ENCODE measurements at regions not wholly inside any gene's neighbourhood (a gene's known extent, or its start where the extent isn't known, plus 50 kb on each side); places are given as distances from the start of the nearest gene placed in this dataset.

GRCh38 chr3:74711913-74712512 is 97.6 kb upstream of the CNTN3 start:
- WGBS, 2 donors (ENCODE audit: extremely low coverage in 2 of 2, insufficient read length in 2 of 2, insufficient replicate concordance in 1 of 2), result no CpG with 5 or more reads among the region's 31 CpGs

GRCh38 chr3:74709951-74710350 is 95.5 kb upstream of the CNTN3 start:
- H3K4me1 ChIP-seq (ENCODE audit: control insufficient read depth in 2 of 2, insufficient read depth in 1 of 2, low read depth in 1 of 2, low read length in 2 of 2), result no peaks in the 10 kb centered on the region
- no peak overlapping the region for H3K4me3 ChIP-seq (ENCODE audit: low read length in 2 of 2)
- H3K23ac ChIP-seq (ENCODE audit: low read depth, low read length, poor library complexity), result no peak overlapping the region
- WGBS, 2 donors (ENCODE audit: extremely low coverage in 2 of 2, insufficient read length in 2 of 2, insufficient replicate concordance in 1 of 2), result no CpG with 5 or more reads among the region's 3 CpGs
- no peak overlapping the region for H3K4me2 ChIP-seq (ENCODE audit: insufficient read depth, low read length, poor library complexity, severe bottlenecking)
- no peak overlapping the region for H3K9ac ChIP-seq (ENCODE audit: low read depth, low read length, poor library complexity)
- no peak overlapping the region for H4K8ac ChIP-seq (ENCODE audit: low read depth, low read length)
- H3K27ac ChIP-seq (replicated peaks; ENCODE audit: low read length), result no peak overlapping the region
- H3K79me1 ChIP-seq (ENCODE audit: low read depth, low read length), result no peaks in the 10 kb centered on the region
- no peaks in the 10 kb centered on the region for H3K36me3 ChIP-seq (replicated peaks in 1 of 2; ENCODE audit: control insufficient read depth in 2 of 2, insufficient read depth in 2 of 2, low read length in 2 of 2)
- no peak overlapping the region for H2BK5ac ChIP-seq (ENCODE audit: low read length)
- H2BK15ac ChIP-seq (ENCODE audit: low read length), result no peak overlapping the region
- H3K18ac ChIP-seq (ENCODE audit: low read length), result no peak overlapping the region
- H3K14ac ChIP-seq (ENCODE audit: low read length), result no peak overlapping the region
- DNase-seq (ENCODE audit: low spot score), result no peak
- no peak overlapping the region for H2BK120ac ChIP-seq (ENCODE audit: low read depth, low read length)
- H2AK5ac ChIP-seq (ENCODE audit: low read depth, low read length), result no peak overlapping the region
- no peaks in the 10 kb centered on the region for H3K27me3 ChIP-seq (ENCODE audit: control insufficient read depth in 3 of 3, insufficient read depth in 3 of 3, low read depth in 1 of 3, low read length in 3 of 3)
- no peak overlapping the region for H2AFZ ChIP-seq (ENCODE audit: low read length)
- H3K9me3 ChIP-seq (replicated peaks in 1 of 2; ENCODE audit: control insufficient read depth in 2 of 2, insufficient read depth in 1 of 2, low read depth in 1 of 2, low read length in 2 of 2), result no peaks in the 10 kb centered on the region
- H4K91ac ChIP-seq (ENCODE audit: low read depth, low read length, poor library complexity), result no peak overlapping the region
- no peak overlapping the region for H2BK12ac ChIP-seq (ENCODE audit: low read length)
- H3K4ac ChIP-seq (ENCODE audit: low read length), result no peak overlapping the region

More at GRCh38 chr3:74711913-74712512, 97.6 kb upstream of the CNTN3 start:
- H3K4me3 ChIP-seq (ENCODE audit: low read length in 2 of 2), result no peak overlapping the region
- no peak overlapping the region for H3K14ac ChIP-seq (ENCODE audit: low read length)
- no peak overlapping the region for H2BK12ac ChIP-seq (ENCODE audit: low read length)
- no peak overlapping the region for H2AFZ ChIP-seq (ENCODE audit: low read length)
- no peaks in the 10 kb centered on the region for H3K4me1 ChIP-seq (ENCODE audit: control insufficient read depth in 2 of 2, insufficient read depth in 1 of 2, low read depth in 1 of 2, low read length in 2 of 2)
- no peak overlapping the region for H3K4me2 ChIP-seq (ENCODE audit: insufficient read depth, low read length, poor library complexity, severe bottlenecking)
- no peak overlapping the region for H4K8ac ChIP-seq (ENCODE audit: low read depth, low read length)
- no peaks in the 10 kb centered on the region for H3K36me3 ChIP-seq (replicated peaks in 1 of 2; ENCODE audit: control insufficient read depth in 2 of 2, insufficient read depth in 2 of 2, low read length in 2 of 2)
- no peak overlapping the region for H2AK5ac ChIP-seq (ENCODE audit: low read depth, low read length)
- DNase-seq (ENCODE audit: low spot score), result no peak
- H3K9ac ChIP-seq (ENCODE audit: low read depth, low read length, poor library complexity), result no peak overlapping the region
- no peak overlapping the region for H3K4ac ChIP-seq (ENCODE audit: low read length)
- H2BK5ac ChIP-seq (ENCODE audit: low read length), result no peak overlapping the region
- no peak overlapping the region for H3K27ac ChIP-seq (replicated peaks; ENCODE audit: low read length)
- H3K27me3 ChIP-seq (ENCODE audit: control insufficient read depth in 3 of 3, insufficient read depth in 3 of 3, low read depth in 1 of 3, low read length in 3 of 3), result no peaks in the 10 kb centered on the region
- no peak overlapping the region for H4K91ac ChIP-seq (ENCODE audit: low read depth, low read length, poor library complexity)
- no peak overlapping the region for H2BK120ac ChIP-seq (ENCODE audit: low read depth, low read length)
- H3K18ac ChIP-seq (ENCODE audit: low read length), result no peak overlapping the region
- no peaks in the 10 kb centered on the region for H3K79me1 ChIP-seq (ENCODE audit: low read depth, low read length)
- H3K9me3 ChIP-seq (replicated peaks in 1 of 2; ENCODE audit: control insufficient read depth in 2 of 2, insufficient read depth in 1 of 2, low read depth in 1 of 2, low read length in 2 of 2), result no peaks in the 10 kb centered on the region
- peak overlapping the region; percentile 43 for H3K23ac ChIP-seq (ENCODE audit: low read depth, low read length, poor library complexity)
- no peak overlapping the region for H2BK15ac ChIP-seq (ENCODE audit: low read length)

DNA sequence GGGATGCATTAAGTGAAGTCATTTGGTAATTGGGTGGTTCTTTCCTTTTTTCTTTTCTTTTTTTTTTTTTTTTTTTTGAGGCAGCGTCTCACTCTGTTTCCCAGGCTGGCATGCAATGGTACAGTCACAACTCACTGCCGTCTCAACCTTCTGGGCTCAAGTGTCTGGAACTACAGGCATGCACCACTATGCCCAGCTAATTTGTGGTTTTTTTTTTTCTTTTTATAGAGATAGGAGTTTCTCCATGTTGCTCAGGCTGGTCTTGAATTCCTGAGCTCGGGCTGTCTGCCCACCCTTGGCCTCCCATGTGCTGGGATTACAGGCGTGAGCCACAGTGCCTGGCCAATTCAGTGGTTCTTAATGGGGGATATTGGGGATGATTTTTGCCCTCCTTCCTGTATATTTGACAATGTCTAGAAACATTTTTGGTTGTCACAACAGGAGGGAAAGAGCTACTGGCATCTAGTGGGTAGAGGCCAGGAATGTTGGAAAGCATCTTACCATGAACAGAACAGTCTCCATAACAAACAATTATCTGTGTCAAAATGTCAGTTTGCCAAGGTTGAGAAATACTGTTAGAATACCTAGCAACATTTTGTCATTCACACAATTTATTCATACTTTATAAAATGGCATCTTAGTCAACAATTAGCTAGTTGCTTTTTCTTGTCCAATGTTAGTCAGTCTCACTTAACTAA is 79.4 kb upstream of the CNTN3 start:
- no peak for DNase-seq (ENCODE audit: low spot score)
- Histone ChIP-seq H4K8ac (ENCODE audit: low read depth, low read length) (no peak overlapping the region), H3K27ac (replicated peaks; ENCODE audit: low read length) (no peak overlapping the region), H2AK5ac (ENCODE audit: low read depth, low read length) (no peak overlapping the region), H4K91ac (ENCODE audit: low read depth, low read length, poor library complexity) (no peak overlapping the region), H3K4me3 (ENCODE audit: low read length in 2 of 2) (no peak overlapping the region), H3K36me3 (replicated peaks in 1 of 2; ENCODE audit: control insufficient read depth in 2 of 2, insufficient read depth in 2 of 2, low read length in 2 of 2) (no peaks in the 10 kb centered on the region), H2AFZ (ENCODE audit: low read length) (no peak overlapping the region), H3K18ac (ENCODE audit: low read length) (no peak overlapping the region), H3K27me3 (ENCODE audit: control insufficient read depth in 3 of 3, insufficient read depth in 3 of 3, low read depth in 1 of 3, low read length in 3 of 3) (no peaks in the 10 kb centered on the region), H2BK15ac (ENCODE audit: low read length) (no peak overlapping the region), H3K79me1 (ENCODE audit: low read depth, low read length) (no peaks in the 10 kb centered on the region), H3K14ac (ENCODE audit: low read length) (no peak overlapping the region), H3K9ac (ENCODE audit: low read depth, low read length, poor library complexity) (no peak overlapping the region), H2BK5ac (ENCODE audit: low read length) (no peak overlapping the region), H2BK120ac (ENCODE audit: low read depth, low read length) (no peak overlapping the region), H3K23ac (ENCODE audit: low read depth, low read length, poor library complexity) (no peak overlapping the region), H3K4ac (ENCODE audit: low read length) (no peak overlapping the region), H3K4me1 (ENCODE audit: control insufficient read depth in 2 of 2, insufficient read depth in 1 of 2, low read depth in 1 of 2, low read length in 2 of 2) (no peaks in the 10 kb centered on the region), H3K4me2 (ENCODE audit: insufficient read depth, low read length, poor library complexity, severe bottlenecking) (no peak overlapping the region), H3K9me3 (replicated peaks in 1 of 2; ENCODE audit: control insufficient read depth in 2 of 2, insufficient read depth in 1 of 2, low read depth in 1 of 2, low read length in 2 of 2) (no peaks in the 10 kb centered on the region), H2BK12ac (ENCODE audit: low read length) (no peak overlapping the region)
- no CpG with 5 or more reads among the region's 4 CpGs for WGBS, 2 donors (ENCODE audit: extremely low coverage in 2 of 2, insufficient read length in 2 of 2, insufficient replicate concordance in 1 of 2)

- Histone ChIP-seq H2AFZ (ENCODE audit: low read length) (no peak overlapping the region), H3K4me1 (ENCODE audit: control insufficient read depth in 2 of 2, insufficient read depth in 1 of 2, low read depth in 1 of 2, low read length in 2 of 2) (no peaks in the 10 kb centered on the region), H3K9me3 (replicated peaks in 1 of 2; ENCODE audit: control insufficient read depth in 2 of 2, insufficient read depth in 1 of 2, low read depth in 1 of 2, low read length in 2 of 2) (no peaks in the 10 kb centered on the region), H3K36me3 (replicated peaks in 1 of 2; ENCODE audit: control insufficient read depth in 2 of 2, insufficient read depth in 2 of 2, low read length in 2 of 2) (no peaks in the 10 kb centered on the region), H2BK15ac (ENCODE audit: low read length) (no peak overlapping the region), H3K79me1 (ENCODE audit: low read depth, low read length) (no peaks in the 10 kb centered on the region), H3K27ac (replicated peaks; ENCODE audit: low read length) (no peak overlapping the region), H3K14ac (ENCODE audit: low read length) (no peak overlapping the region), H3K18ac (ENCODE audit: low read length) (no peak overlapping the region), H4K8ac (ENCODE audit: low read depth, low read length) (no peak overlapping the region), H3K27me3 (ENCODE audit: control insufficient read depth in 3 of 3, insufficient read depth in 3 of 3, low read depth in 1 of 3, low read length in 3 of 3) (no peaks in the 10 kb centered on the region), H2AK5ac (ENCODE audit: low read depth, low read length) (no peak overlapping the region), H2BK12ac (ENCODE audit: low read length) (no peak overlapping the region), H3K4me2 (ENCODE audit: insufficient read depth, low read length, poor library complexity, severe bottlenecking) (no peak overlapping the region), H3K9ac (ENCODE audit: low read depth, low read length, poor library complexity) (no peak overlapping the region), H2BK120ac (ENCODE audit: low read depth, low read length) (no peak overlapping the region), H2BK5ac (ENCODE audit: low read length) (no peak overlapping the region), H3K23ac (ENCODE audit: low read depth, low read length, poor library complexity) (no peak overlapping the region), H3K4ac (ENCODE audit: low read length) (no peak overlapping the region), H3K4me3 (ENCODE audit: low read length in 2 of 2) (no peak overlapping the region), H4K91ac (ENCODE audit: low read depth, low read length, poor library complexity) (no peak overlapping the region)
- WGBS, 2 donors (ENCODE audit: extremely low coverage in 2 of 2, insufficient read length in 2 of 2, insufficient replicate concordance in 1 of 2), result no CpG with 5 or more reads among the region's 2 CpGs
- no peak for DNase-seq (ENCODE audit: low spot score)
Measured at GRCh38 chr3:74693251-74693650, 78.8 kb upstream of the CNTN3 start.
